A549 (cell line): ENCODE measurements at regions not wholly inside any gene's neighbourhood (a gene's known extent, or its start where the extent isn't known, plus 50 kb on each side); places are given as distances from the start of the nearest gene placed in this dataset.
"Not testable (repeated sequence)": the region's sequence is repeated elsewhere in the genome, so short reads cannot be mapped to it uniquely, and the experiment has no call there.

ENCODE experiments used
- BHLHE40 ChIP-seq: IDR thresholded peaks from 2 replicates; pipeline ENCODE4 v1.6.1; 2012; ENCODE audit warnings: low read depth, low read length, inconsistent platforms
- CBX2 ChIP-seq: fragments of 200-600 bp; sonication (generic); IDR thresholded peaks from 2 replicates; pipeline ENCODE4 v1.6.1; 2016; ENCODE audit warnings: low read depth, mild to moderate bottlenecking, borderline replicate concordance
- CTCF ChIP-seq: fragments of >200 bp; sonication (Bioruptor Twin); formaldehyde crosslinking; IDR thresholded peaks from 3 replicates; pipeline ENCODE4 v1.5.1; 2016
- ESRRA ChIP-seq: fragments of 150-350 bp; IDR thresholded peaks from 2 replicates; pipeline ENCODE4 v1.6.1; 2014; ENCODE audit warnings: mild to moderate bottlenecking, low read length, borderline replicate concordance

- not testable (repeated sequence) for TF ChIP-seq CBX2, CTCF, ESRRA, BHLHE40
Observed at GRCh38 chr17:27181379-27181925, 112.5 kb upstream of the WSB1 start.
